ENCODE measurements at regions not wholly inside any gene's neighbourhood (a gene's known extent, or its start where the extent isn't known, plus 50 kb on each side); places are given as distances from the start of the nearest gene placed in this dataset.

- TF ChIP-seq CTCF (IDR thresholded peaks at IDR 0.05) (no peak), ZFX (IDR thresholded peaks at IDR 0.05; ENCODE audit: borderline replicate concordance) (no peak)
These were observed 657.3 kb upstream of the COBL start for GRCh38 chr7:51973939-51974338.

All from 22Rv1 (cell line).